HEK293T (cell line): ENCODE measurements at regions not wholly inside any gene's neighbourhood (a gene's known extent, or its start where the extent isn't known, plus 50 kb on each side); places are given as distances from the start of the nearest gene placed in this dataset.

ENCODE experiments used
- CTCF ChIA-PET: fragments of 350-600 bp; formaldehyde crosslinking; extraction: SDS; loops from one replicate; lab custom pipeline; 2021; ENCODE audit warnings: antibody characterized with exemption, inconsistent platforms; lab: Yijun Ruan, JAX
- POLR2A ChIA-PET: fragments of 350-600 bp; formaldehyde crosslinking; extraction: SDS; loops from one replicate; lab custom pipeline; 2020; ENCODE audit warnings: antibody characterized with exemption, inconsistent platforms; lab: Yijun Ruan, JAX
- DNase-seq: peaks from one replicate; pipeline ENCODE4 v3.0.0; 2012; ENCODE audit warnings: mixed read lengths; ENCODE audit errors: extremely low spot score
- ARNT ChIP-seq: fragments of 450-650 bp; IDR thresholded peaks from 2 replicates; pipeline ENCODE4 v1.6.1; 2017; ENCODE audit warnings: mild to moderate bottlenecking
- BHLHE40 ChIP-seq: fragments of 450-650 bp; IDR thresholded peaks from 2 replicates; pipeline ENCODE4 v1.6.1; 2016; ENCODE audit warnings: mild to moderate bottlenecking, moderate library complexity, borderline replicate concordance
- CTBP1 ChIP-seq: fragments of 450-650 bp; IDR thresholded peaks from 2 replicates; pipeline ENCODE4 v1.6.1; 2016; ENCODE audit warnings: borderline replicate concordance
- ELF4 ChIP-seq: fragments of 450-650 bp; IDR thresholded peaks from 2 replicates; pipeline ENCODE4 v1.6.1; 2017; ENCODE audit warnings: antibody characterized with exemption
- FOXA1 ChIP-seq: fragments of 450-650 bp; IDR thresholded peaks from 2 replicates; pipeline ENCODE4 v1.6.1; 2016; ENCODE audit warnings: mild to moderate bottlenecking
- FOXK2 ChIP-seq: fragments of 450-650 bp; IDR thresholded peaks from 2 replicates; pipeline ENCODE4 v1.6.1; 2016; ENCODE audit warnings: mild to moderate bottlenecking
- FOXM1 ChIP-seq: fragments of 450-650 bp; IDR thresholded peaks from 2 replicates; pipeline ENCODE4 v1.6.1; 2017; ENCODE audit warnings: mild to moderate bottlenecking, borderline replicate concordance
- HDGF ChIP-seq: fragments of 450-650 bp; IDR thresholded peaks from 2 replicates; pipeline ENCODE4 v1.6.1; 2017; ENCODE audit warnings: antibody characterized with exemption, borderline replicate concordance
- L3MBTL2 ChIP-seq: fragments of 450-650 bp; conservative IDR thresholded peaks from 2 replicates; pipeline ENCODE4 v1.6.1; 2016; ENCODE audit warnings: mild to moderate bottlenecking
- LEF1 ChIP-seq: fragments of 450-650 bp; IDR thresholded peaks from 2 replicates; pipeline ENCODE4 v1.6.1; 2017; ENCODE audit warnings: mild to moderate bottlenecking, borderline replicate concordance
- NFRKB ChIP-seq: fragments of 450-650 bp; IDR thresholded peaks from 2 replicates; pipeline ENCODE4 v1.6.1; 2016; ENCODE audit warnings: mild to moderate bottlenecking, moderate library complexity
- SP1 ChIP-seq: fragments of 450-650 bp; IDR thresholded peaks from 2 replicates; pipeline ENCODE4 v1.6.1; 2017
- SUZ12 ChIP-seq: fragments of 450-650 bp; IDR thresholded peaks from 2 replicates; pipeline ENCODE4 v1.6.1; 2016; ENCODE audit warnings: mild to moderate bottlenecking
- TARDBP ChIP-seq: fragments of 450-650 bp; IDR thresholded peaks from 2 replicates; pipeline ENCODE4 v1.6.1; 2016
- ZNF384 ChIP-seq: fragments of 450-650 bp; IDR thresholded peaks from 2 replicates; pipeline ENCODE4 v1.6.1; 2016
- TF ChIP-seq, protein P1 (sequence below): fragments of 450-650 bp; IDR thresholded peaks from 2 replicates; pipeline ENCODE4 v1.6.1; 2016

DNA sequence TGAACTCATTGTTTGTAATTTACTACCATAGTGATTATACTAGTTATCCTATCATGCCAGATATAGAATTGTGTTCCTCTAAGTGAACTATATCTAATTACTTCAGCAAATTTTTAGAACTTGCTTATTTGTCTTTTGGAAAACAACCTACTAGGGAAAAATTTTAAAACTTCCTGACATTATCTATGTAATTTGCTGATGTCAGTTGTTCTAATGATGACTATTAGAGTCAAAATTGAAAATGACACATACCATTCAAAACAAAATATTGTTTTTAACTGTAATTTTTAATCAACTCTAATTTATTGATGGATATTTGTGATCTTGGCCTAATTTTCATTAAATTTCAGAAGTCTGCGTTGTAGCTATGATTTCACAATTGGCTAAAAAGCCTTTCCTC lies 106.7 kb upstream of the ROBO2 start:
- no peak for DNase-seq
- TF ChIP-seq FOXM1 (no peak), FOXK2 (no peak), LEF1 (no peak), ARNT (no peak), NFRKB (no peak), TARDBP (no peak)
- ChIA-PET CTCF (no interaction called here), POLR2A (no interaction called here)

DNA sequence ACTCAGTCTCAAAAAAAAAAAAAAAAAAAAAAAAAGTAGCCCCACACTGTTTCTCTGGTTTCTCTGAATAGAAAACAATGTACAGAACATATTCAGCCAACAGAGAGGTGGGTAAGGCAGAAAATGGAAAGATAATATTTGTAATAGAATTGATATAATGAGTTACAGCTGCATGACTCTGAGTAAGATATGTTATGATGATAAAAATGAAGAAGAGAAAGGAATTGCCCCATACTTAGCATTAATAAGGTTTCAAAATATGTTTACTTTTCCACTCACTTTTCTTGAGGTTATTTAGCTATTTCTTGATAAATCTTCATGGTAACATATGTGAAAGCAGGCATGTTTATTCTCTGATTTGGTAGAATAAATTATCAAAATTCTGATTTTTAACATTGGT lies 100.9 kb upstream of the ROBO2 start:
- ChIA-PET CTCF (no interaction called here), POLR2A (no interaction called here)
- no peak for DNase-seq
- TF ChIP-seq FOXA1 (no peak), ARNT (no peak), SP1 (no peak), ZNF384 (no peak), BHLHE40 (no peak), L3MBTL2 (no peak), ELF4 (no peak), SUZ12 (no peak), FOXM1 (no peak), TARDBP (no peak), CTBP1 (no peak), NFRKB (no peak), HDGF (no peak), FOXK2 (no peak), LEF1 (no peak)
- TF ChIP-seq, protein P1, sequence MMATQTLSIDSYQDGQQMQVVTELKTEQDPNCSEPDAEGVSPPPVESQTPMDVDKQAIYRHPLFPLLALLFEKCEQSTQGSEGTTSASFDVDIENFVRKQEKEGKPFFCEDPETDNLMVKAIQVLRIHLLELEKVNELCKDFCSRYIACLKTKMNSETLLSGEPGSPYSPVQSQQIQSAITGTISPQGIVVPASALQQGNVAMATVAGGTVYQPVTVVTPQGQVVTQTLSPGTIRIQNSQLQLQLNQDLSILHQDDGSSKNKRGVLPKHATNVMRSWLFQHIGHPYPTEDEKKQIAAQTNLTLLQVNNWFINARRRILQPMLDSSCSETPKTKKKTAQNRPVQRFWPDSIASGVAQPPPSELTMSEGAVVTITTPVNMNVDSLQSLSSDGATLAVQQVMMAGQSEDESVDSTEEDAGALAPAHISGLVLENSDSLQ, result no peak

DNA sequence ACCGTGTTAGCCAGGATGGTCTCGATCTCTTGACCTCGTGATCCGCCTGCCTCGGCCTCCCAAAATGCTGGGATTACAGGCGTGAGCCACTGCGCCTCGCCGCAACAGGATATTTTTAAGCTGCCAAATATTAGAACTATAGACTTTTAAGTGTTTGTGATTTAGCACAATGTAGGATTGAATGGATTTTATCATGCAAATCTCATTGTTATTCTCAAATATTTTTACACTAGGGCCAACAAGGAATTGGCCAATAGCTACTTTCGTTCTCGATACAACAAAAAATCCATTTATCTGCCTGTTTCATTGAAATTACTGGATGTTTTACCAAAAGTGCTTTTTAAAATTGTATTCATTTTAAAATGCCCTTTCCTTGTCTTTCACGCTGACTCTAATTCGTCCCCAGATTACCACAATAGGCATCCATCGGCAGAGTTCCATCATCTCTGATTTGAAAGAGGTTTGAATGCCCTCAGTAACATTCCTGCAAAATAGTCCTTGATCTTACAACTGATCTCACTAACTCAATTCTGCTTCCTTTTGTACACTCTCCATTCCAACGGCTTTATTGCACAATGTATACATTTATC lies 99.6 kb upstream of the ROBO2 start:
- TF ChIP-seq TARDBP (no peak), FOXK2 (no peak), ELF4 (no peak), L3MBTL2 (no peak), ZNF384 (no peak), NFRKB (no peak), CTBP1 (no peak), HDGF (no peak), BHLHE40 (no peak), ARNT (no peak), SUZ12 (no peak), FOXA1 (no peak), FOXM1 (no peak), SP1 (no peak)
- TF ChIP-seq, protein P1, result no peak
- POLR2A ChIA-PET, result no interaction called here
- CTCF ChIA-PET, result interaction anchor here (1.3 kb wide), 1 partner anchor 9 kb away, joined by 3 read pairs; no protein-coding TSS in a partner anchor
- DNase-seq, result no peak

DNA sequence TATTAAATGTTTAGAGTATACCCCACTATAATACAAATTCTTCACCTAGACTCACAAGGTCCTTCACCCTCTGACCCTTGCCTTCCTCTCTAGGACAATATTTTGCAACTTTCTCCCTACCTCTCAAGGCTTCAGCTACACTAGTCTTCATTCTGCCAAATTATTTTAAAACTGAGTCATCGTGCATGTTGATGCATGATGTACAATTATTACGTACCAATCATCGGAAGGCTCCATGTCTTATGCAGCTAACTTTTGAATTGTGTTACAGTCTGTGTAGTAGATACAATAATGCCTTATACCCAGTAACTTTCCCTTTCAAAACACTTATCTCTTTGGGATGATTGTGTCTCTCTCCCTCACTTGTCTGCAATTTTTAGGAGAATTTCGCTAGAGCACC lies 98.5 kb upstream of the ROBO2 start:
- POLR2A ChIA-PET, result no interaction called here
- no peak for DNase-seq
- TF ChIP-seq SP1 (no peak), ZNF384 (no peak), ELF4 (no peak)
- CTCF ChIA-PET, result interaction anchor here (1.3 kb wide), 1 partner anchor 10 kb away, joined by 3 read pairs; no protein-coding TSS in a partner anchor

DNA sequence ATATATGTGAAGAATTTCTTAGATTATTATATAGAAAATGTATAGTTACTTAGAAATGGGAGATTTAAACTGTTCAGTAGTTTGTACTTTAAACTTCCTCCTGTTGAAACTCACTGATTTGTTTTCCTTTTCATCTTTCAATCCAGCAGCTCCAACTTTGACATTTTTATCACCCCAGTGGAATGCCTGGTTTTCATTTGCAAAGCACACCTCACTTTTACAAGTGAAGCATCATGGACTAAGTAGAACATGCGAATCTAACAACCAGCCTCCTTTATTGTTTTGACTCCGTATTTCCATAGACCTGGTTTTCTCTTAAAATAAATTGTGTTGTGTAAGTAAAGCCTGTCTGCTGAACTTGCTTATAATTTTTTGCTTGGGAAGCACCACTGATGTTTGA lies 97.8 kb upstream of the ROBO2 start:
- TF ChIP-seq ELF4 (no peak), BHLHE40 (no peak), CTBP1 (no peak), FOXK2 (no peak), FOXM1 (no peak), NFRKB (no peak), L3MBTL2 (no peak), TARDBP (no peak), SP1 (no peak), FOXA1 (no peak), SUZ12 (no peak), HDGF (no peak), LEF1 (no peak), ARNT (no peak), ZNF384 (no peak)
- TF ChIP-seq, protein P1, result no peak
- no peak for DNase-seq
- CTCF ChIA-PET, result no interaction called here
- POLR2A ChIA-PET, result no interaction called here

DNA sequence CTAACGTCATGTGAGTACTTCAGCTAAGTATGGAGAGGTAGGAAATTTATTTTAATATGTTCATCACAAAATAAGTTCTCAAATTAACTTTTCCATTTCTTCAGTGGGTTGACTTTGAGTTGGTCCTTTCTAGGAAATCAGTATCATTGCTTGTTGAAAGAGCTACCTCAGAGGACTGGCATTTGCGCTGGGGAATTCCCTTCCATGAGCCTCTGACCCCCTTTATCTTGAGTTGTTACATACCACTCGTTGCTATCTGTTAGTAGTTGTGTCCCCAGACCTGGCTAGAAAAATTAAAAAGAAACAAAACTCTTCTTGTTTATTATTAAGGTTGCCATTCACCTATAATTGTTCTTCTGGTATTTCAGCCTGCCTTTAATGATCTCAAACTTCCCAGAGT lies 96.8 kb upstream of the ROBO2 start:
- DNase-seq, result no peak
- POLR2A ChIA-PET, result no interaction called here
- CTCF ChIA-PET, result no interaction called here
- no peak for TF ChIP-seq FOXM1
- no peak for TF ChIP-seq SUZ12
- no peak for TF ChIP-seq L3MBTL2
- TF ChIP-seq, protein P1, result no peak
- no peak for TF ChIP-seq CTBP1
